HG03066 (cell line): ENCODE measurements at regions not wholly inside any gene's neighbourhood (a gene's known extent, or its start where the extent isn't known, plus 50 kb on each side); places are given as distances from the start of the nearest gene placed in this dataset.
A peak's percentile ranks its signal among the peaks of the same experiment; 100 is the strongest.
"Not testable (repeated sequence)": the region's sequence is repeated elsewhere in the genome, so short reads cannot be mapped to it uniquely, and the experiment has no call there.

Experiments
- ATAC-seq: cut with Tn5 transposase; IDR thresholded peaks from one replicate; pipeline ENCODE4 v1.9.1; 2021; ENCODE audit warnings: low read depth; ENCODE audit not compliant: unreplicated experiment

DNA sequence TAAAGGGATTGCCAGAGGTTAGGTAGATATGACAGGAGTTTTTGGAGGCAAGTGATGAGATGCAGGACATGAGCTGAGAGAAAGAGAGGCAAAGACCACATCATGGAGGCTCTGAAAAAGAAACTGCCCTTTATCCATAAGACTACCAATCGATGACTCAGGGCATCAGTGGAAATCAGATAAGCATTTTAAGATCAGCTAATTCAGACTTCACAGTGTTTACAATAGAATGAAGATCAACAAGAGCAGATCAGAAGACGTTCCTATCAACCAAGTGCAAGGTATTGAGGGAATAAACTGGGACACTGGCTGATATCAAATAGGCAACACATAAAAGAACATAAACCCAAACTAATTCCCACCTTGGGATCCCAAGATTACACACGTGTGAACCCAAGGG is 227.2 kb downstream of the SLCO4C1 start:
- ATAC-seq = no peak

DNA sequence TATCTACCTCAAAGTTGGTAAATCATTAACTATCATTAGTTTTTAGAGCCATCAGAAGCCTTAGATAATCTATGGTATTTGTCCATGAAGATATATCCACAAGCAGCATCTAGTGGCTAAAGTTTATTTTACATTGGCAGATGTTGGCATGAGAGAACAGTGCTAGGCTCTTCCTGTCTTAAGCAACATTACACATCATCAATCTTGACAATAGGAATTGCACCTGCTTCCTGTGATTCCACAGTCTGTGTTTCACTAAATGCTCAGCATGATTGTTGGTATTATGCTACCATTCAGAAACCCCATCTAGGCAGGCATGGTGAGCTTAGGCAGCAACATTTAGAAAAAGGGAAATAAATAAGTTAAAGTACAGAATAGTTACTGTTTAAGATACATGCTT is 246.6 kb downstream of the SLCO4C1 start:
- no peak for ATAC-seq

DNA sequence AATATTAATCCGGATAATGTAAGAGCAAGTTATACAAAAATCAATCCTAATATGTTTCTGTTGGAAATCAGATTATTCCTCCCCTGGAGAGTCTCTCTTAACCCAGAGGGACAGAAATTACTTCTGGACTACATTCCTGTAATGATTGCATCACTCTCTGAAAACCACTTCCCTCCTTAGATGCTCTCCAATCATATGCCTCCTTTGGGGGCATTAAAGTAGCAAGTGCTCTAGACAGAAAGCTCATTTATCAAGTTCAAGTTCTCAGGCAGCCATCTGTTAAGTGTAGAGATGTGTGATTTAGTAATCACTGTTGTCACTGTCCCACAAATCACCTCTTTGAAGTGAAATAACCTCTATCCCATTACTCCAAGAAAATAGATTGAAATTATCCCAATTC is 247.1 kb downstream of the SLCO4C1 start:
- ATAC-seq = no peak

DNA sequence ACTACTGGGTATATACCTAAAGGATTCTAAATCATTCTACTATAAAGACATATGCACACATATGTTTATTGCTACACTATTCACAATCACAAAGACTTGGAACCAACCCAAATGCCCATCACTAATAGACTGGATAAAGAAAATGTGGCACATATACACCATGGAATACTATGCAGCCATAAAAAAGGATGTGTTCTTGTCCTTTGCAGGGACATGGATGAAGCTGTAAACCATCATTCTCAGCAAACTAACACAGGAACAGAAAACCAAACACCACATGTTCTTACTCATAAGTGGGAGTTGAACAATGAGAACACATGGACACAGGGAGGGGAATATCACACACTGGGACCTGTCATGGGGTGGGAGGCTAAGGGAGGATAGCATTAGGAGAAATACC is 249.0 kb downstream of the SLCO4C1 start:
- ATAC-seq = not testable (repeated sequence)

DNA sequence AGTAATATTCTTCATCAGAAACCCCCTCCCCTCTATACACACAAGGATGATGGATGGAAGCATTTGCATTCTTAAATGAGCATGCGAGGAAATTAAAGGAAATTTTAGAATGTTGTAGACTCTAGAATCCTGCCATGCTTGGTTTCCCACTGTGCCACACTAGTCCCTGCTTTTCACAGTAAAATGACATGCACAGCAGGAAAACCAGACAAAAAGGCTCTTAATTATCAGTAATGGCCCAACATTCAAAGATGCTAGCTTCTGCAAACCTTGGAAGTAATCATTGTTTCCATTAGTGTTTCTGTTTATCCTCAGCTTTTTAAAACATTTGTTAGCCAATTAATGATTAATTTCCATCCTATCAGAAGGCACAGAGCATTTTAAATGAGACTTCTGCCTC is 255.8 kb downstream of the SLCO4C1 start:
- no peak for ATAC-seq

DNA sequence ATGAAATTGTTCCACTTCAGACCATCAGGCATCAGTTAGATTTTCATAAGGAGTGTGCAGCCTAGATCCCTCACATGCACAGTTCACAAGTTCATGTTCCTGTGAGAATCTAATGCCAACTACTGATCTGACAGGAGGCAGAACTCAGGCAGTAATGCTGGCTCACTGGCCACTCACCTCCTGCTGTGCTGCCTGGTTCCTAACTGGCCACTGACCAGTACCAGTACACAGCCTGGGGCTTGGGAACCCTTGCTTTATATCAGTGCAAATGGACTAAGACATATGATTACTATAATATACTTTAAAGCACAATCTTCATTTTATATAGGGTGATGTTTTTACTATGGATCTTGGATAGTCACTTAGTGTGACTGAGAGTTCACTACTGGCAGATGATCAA is 259.2 kb downstream of the SLCO4C1 start:
- ATAC-seq = no peak

DNA sequence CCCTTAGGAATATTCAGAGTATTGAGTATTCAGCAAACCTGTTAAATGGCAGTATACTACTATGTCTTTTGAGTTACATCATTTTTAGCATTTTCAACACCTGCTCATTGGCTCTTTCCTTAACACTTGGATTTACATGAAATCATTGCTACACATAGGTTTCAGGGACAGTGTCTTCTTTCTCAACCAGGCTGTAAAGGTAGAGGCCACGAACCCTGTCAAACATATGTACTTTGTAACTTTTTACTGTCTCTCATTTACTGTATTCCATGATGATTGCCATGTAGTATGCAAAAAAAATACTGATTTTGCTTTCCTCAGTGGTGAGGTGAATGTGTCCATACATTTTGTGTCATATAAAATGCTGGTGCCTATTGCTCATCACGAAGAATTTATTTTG is 264.4 kb downstream of the SLCO4C1 start:
- ATAC-seq = no peak

DNA sequence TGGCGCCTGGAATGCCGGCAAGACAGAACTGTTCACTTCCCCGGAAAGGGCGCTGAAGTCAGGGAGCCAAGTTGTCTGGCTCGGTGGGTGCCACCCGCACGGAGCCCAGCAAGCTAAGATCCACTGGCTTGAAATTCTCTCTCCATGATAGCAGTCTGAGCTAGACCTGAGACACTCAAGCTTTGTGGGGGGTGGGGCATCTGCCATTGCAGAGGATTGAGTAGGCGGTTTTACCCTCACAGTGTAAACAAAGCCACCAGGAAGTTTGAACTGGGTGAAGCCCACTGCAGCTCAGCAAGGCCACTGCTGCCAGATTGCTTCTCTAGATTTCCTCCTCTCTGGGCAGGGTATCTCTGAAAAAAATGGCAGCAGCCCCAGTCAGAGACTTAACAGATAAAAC is 277.4 kb downstream of the SLCO4C1 start:
- no peak for ATAC-seq

DNA sequence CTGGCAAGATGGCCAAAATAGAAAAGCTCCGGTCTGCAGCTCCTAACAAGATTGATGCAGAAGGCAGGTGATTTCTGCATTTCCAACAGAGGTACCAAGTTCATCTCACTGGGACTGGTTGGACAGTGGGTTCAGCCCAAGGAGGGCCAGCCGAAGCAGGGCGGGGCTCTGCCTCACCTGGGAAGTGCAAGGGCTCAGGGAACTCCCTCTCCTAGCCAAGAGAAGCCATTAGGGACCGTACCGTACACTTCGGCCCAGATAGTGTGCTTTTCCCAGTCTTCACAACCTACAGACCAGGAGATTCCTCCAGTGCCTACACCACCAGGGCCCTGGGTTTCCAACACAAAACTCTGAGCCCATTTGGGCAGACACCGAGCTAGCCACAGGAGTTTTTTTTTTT is 277.8 kb downstream of the SLCO4C1 start:
- ATAC-seq = no peak

DNA sequence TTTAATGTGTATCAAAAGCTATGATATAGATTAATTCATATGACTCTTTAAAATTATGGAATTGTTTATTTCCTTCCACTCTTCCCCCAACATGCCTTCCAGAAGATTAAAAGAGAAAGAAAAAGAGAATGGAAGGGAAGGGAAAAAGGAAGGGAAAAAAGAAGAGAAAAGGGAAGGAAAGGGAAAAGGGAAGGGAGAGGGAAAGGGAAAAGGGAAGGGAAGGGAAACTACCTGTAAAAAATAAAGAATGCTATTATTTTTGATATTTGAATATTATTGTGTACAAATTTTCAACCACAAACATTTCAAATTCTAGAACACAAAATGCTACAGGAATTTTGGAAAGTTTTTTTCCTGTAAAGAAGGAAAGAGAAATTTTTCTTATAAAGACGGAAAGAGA is 281.7 kb downstream of the SLCO4C1 start:
- ATAC-seq = no peak

DNA sequence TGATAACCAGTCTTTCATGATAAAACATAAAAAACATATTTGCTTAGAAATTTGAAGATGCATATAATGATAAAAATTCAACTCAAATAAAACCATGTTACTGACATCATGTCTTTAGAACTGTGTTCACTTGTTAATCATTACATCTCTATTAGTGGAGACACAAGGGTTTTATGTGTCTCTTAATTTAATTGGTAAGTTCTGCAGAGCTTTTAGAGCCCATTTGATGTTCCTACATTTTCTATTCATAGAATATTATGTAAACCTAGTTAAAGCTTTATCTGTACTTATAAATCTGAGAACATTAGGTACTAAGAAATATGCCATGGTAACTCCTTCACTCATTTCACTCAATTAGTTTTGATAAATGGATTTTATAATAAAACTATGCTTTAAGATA is 285.4 kb downstream of the SLCO4C1 start:
- no peak for ATAC-seq

DNA sequence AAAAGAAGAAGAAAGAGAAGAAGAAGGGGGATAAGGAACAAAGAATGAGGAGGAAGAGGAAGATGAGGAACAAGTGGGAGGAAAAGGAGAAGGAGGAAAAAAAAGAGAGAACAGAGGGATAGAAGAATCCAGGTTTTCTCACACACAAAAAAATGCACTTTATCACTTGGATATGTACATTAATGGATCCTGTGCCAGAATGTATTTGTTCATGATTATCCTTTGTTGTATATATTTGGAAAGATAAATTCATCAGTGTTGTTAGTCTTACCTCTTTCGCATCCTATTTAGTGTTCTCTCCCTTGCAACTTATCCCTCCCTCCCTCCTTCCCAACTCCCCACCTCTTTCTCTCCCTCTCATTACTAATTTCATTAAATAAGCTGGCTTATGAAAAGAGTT is 298.8 kb downstream of the SLCO4C1 start:
- ATAC-seq = no peak

DNA sequence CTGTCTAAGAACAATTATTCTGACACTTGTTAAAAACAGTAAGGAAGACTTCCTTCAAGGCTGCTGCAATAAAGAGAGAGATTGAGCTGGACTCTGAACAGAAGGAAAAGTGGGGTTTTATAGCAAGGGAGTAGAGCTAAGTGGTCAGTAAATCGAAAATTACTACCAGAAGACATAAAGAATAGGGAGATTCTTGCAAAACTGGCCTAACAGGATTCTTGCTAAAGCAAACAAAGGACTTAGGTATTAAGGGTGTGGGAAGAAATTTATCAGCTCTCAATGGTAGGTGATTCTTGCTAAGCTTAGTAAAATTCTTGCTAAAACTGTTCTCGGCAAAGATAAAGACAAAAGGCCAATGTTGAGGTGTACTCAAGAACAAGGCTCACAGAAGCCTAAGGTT is 300.5 kb downstream of the SLCO4C1 start:
- no peak for ATAC-seq

DNA sequence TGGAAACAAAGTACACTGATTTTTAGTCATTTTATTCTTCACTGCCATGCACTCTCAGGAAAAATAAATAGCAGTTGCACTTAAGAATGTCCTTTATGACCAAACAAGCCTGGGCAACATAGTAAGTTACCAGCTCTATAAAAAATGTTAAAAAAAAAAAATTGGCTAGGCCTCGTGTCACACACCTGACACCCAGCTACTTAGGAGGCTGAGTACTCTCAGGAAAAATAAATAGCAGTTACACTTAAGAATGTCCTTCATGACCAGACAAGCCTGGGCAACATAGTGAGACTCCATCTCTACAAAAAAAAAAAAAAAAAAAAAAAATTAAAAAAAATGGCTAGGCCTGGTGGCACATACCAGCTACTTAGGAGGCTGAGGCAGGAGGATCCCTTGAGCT is 304.6 kb downstream of the SLCO4C1 start:
- no peak for ATAC-seq

DNA sequence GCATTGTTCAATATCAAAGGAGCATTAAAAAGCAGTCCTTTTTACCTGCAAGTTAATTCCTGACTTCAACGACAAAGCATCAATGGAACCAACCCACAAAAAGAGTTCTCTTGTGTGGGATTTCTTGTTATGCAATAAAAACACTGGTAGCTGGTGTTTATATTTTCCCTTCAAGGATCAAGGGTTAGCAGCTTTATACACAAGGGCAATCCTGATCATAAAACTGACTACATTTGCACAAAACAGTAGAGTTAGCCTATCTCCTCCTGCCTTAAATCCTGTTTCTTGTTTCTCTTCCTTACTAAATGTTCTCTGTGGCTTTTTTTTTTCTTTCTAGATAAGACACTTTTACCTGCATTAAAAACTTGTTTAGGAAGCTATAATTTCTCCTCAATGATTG is 306.4 kb downstream of the SLCO4C1 start:
- ATAC-seq = no peak

DNA sequence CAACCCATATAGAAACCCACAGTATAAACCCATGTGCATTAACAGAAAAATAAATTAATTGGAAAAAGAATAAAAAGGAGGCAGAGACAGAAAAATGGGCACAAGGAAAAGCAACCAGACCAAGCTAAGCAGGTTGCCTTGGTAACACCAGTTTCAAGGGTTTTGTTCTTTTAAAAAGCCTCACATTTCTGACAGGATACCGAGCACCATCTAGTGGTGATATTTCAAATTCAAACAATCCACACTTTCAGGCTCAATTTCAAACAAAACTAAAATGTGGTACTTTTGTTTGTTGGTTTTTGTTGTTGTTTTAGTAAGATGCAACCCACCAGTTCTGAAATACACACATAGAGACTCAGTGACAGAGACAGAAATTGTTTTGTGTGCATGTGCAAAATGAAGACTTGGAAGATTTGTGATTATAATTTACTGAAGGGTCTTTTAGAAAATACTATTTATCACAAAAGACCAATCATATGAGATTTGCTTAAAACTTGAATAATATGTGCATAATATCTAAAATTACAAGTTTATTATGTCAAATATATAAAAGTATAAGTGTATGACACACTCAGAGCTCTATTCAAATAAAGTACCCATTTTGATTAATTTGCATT is 318.2 kb downstream of the SLCO4C1 start:
- ATAC-seq = peak; percentile 93

DNA sequence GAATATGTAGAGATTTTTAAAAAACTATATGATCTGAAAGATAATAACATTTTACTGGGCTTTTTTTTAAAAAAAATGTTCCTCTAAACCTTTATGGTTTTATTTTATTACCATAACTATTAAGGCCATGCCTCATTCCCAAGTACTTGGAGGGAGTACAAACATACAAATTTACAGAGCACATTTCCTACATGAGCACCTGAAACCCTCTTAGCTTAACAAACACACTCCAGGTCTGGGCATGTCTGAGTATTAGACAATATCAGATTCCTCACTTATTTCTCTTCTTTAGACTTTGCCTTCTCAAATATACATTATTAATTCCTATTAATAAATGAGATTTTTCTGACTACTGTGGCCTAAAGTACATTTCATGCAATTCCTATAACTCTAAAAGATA is 319.2 kb downstream of the SLCO4C1 start:
- ATAC-seq = no peak

DNA sequence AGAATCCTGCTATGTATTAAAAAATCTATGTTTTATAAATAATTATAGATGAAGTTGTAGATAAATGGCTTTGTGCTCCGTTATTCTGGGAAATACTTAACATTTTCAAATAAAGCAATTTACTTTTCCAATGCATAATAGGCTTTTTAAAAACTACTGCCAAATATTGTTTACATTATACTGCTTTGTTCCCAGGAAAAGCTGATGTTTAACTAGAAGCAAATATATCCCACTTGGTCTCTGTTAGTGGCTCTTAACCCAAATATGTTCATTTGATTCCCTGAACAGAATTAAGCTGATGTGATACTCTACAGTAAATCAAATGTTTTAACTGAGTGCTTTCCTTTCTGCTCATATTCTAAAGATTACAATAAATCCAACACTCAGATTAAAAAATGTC is 326.3 kb downstream of the SLCO4C1 start:
- no peak for ATAC-seq

DNA sequence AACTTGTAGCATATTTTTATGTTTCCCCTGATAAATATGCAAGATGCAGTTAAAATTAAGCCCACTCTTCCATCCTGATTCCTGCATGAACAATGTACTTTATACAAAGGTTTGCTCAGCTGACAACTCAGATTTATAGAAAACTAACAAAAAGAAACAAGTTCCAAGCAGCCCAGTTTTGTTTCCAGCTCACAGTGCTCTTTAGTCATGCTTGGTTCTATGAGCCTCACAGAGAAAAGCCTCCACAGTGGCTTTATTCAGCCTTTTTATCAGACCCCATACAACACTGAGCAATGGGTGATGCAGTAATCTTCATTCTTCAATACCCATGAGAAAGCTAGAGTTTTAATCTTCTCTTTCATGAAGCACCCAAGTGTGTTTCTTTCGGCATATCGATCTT is 329.6 kb downstream of the SLCO4C1 start:
- no peak for ATAC-seq

DNA sequence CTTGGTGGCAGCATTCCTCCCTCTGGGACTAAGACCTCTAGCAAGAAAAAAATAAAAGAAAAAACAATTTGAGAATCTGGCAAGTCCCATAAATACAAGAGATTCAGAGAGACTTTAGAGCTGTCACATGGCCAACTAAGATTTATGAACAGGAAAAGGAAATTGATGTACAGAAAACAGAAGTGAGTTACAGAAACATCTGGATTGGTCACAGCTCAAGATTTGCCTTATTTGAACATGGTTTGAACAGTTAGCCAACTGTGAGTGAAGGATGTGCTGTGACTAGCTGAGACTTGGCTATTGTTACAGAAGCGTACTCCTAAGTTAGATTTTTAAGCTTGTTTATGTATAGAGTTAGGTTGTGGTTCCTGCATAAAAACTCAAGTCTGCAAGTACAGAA is 340.2 kb downstream of the SLCO4C1 start:
- no peak for ATAC-seq

DNA sequence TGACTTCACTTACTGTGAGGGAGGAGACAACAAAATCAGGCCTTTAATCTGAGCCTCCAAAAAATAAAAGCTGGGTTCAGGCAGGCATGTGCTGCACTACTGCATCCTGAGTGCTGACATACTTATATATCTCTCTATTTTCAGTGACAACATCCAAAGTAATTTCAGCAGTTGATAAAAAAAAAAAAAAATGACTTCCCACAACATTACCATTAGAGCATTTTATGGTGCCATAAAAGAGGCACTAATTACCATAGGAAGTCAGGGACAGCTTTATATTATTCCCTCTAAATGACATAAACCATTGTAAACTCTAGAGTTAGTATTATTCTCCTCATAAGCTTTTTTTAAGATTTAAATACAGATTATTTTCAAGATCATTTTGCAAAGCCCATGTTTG is 346.1 kb downstream of the SLCO4C1 start:
- ATAC-seq = no peak

DNA sequence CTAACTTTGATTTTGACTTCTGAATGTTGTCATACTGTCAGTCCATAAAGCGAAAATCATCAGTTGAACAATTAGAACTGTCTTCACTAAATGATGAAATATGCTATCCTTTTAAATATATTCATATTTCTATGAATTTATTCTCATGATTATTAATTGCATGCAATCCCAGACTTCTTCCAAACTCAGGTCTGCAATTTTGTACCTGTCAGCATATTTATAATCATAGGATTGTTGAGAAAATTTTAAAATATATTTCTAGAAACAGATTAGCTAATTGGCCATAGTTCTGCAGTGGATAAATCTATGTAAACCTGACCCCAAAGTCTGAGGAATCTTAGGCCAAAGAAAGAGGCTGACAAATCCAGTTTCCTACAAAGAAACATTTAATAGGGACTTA is 347.5 kb downstream of the SLCO4C1 start:
- no peak for ATAC-seq

DNA sequence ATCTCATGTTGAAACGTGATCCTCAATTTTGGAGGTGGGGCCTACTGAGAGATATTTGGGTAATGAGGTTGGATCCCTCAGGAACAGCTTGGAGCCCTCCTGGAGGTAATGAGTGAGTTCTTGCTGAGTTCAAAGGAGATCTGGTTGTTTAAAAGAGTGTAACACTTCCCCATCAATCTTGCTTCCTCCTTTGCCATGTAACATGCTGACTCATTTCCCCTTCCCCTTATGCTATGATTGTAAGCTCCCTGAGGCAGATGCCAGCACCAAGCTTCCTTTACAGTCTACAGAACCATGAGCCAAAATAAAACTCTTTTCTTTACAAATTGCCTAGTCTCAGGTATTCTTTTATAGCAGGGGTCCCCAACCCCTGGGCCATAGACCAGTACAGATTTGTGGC is 352.3 kb downstream of the SLCO4C1 start:
- ATAC-seq = no peak
